A673 (cell line): ENCODE measurements at regions not wholly inside any gene's neighbourhood (a gene's known extent, or its start where the extent isn't known, plus 50 kb on each side); places are given as distances from the start of the nearest gene placed in this dataset.

Experiments
- BruUV-seq: library from RNA; stranded (reverse); fragments of 400-500 nt; replicated peaks from 2 replicates; lab custom pipeline; 2021; lab: Mats Ljungman, UMichigan
- CTCF ChIA-PET: fragments of 300-600 bp; sonication (Branson Sonifier 250); formaldehyde crosslinking; loops from one replicate; lab custom pipeline; 2022; ENCODE audit warnings: antibody characterized with exemption; lab: Charles Lee
- POLR2A ChIA-PET: fragments of 300-600 bp; sonication (Branson Sonifier 250); formaldehyde crosslinking; loops from one replicate; lab custom pipeline; 2022; ENCODE audit warnings: antibody characterized with exemption; ENCODE audit not compliant: low non-redundant PET; lab: Charles Lee
- DNase-seq: peaks from one replicate; pipeline ENCODE4 v3.0.0-alpha.2; 2015; ENCODE audit warnings: low spot score
- H3K27ac ChIP-seq: fragments of 200-600 bp; sonication (generic); 2 replicates; pipeline ENCODE4 v1.5.1; 2016; ENCODE audit warnings: mixed run types, low read depth, mild to moderate bottlenecking, mixed read lengths, antibody characterized with exemption, low read length; ENCODE audit not compliant: poor library complexity, severe bottlenecking
- H3K27me3 ChIP-seq: fragments of 200-600 bp; sonication (generic); replicated peaks from 2 replicates; pipeline ENCODE4 v1.6.1; 2017; ENCODE audit warnings: mixed run types, low read depth, mild to moderate bottlenecking, mixed read lengths, antibody characterized with exemption, low read length; ENCODE audit not compliant: insufficient read depth, poor library complexity
- H3K36me3 ChIP-seq: fragments of 200-600 bp; sonication (generic); 2 replicates; pipeline ENCODE4 v1.6.1; 2016; ENCODE audit warnings: mixed run types, mild to moderate bottlenecking, mixed read lengths, antibody characterized with exemption, low read length; ENCODE audit not compliant: insufficient read depth, poor library complexity, severe bottlenecking
- H3K4me1 ChIP-seq: fragments of 200-600 bp; sonication (generic); 2 replicates; pipeline ENCODE4 v1.6.1; 2017; ENCODE audit warnings: mixed run types, mild to moderate bottlenecking, mixed read lengths, antibody characterized with exemption, low read length; ENCODE audit not compliant: insufficient read depth, poor library complexity, severe bottlenecking
- H3K4me3 ChIP-seq: fragments of 200-600 bp; sonication (generic); 2 replicates; pipeline ENCODE4 v1.5.1; 2016; ENCODE audit warnings: low read depth, mixed run types, mild to moderate bottlenecking, mixed read lengths, low read length; ENCODE audit not compliant: poor library complexity, severe bottlenecking
- H3K9me3 ChIP-seq: fragments of 200-600 bp; sonication (generic); 2 replicates; pipeline ENCODE4 v1.6.1; 2016; ENCODE audit warnings: mixed run types, low read depth, mild to moderate bottlenecking, mixed read lengths, antibody characterized with exemption, low read length; ENCODE audit not compliant: poor library complexity, severe bottlenecking
- CTCF ChIP-seq: fragments of 300-800, 200-600 bp; sonication (generic); conservative IDR thresholded peaks from 2 replicates; pipeline ENCODE4 v1.5.1; 2017; ENCODE audit warnings: low read depth, mild to moderate bottlenecking, antibody characterized with exemption, low read length, moderate library complexity, mixed read lengths
- EZH2 ChIP-seq: fragments of 200-600 bp; sonication (generic); IDR thresholded peaks from 2 replicates; pipeline ENCODE4 v1.6.1; 2017; ENCODE audit warnings: borderline replicate concordance, low read depth, mild to moderate bottlenecking, mixed read lengths, antibody characterized with exemption, low read length; ENCODE audit not compliant: poor library complexity, severe bottlenecking
- intact Hi-C: fragments of 100-400 bp; cut with micrococcal nuclease; formaldehyde crosslinking; loops from one replicate; pipeline ENCODE4 v1.10.0; 2022; ENCODE audit not compliant: unreplicated experiment

DNA sequence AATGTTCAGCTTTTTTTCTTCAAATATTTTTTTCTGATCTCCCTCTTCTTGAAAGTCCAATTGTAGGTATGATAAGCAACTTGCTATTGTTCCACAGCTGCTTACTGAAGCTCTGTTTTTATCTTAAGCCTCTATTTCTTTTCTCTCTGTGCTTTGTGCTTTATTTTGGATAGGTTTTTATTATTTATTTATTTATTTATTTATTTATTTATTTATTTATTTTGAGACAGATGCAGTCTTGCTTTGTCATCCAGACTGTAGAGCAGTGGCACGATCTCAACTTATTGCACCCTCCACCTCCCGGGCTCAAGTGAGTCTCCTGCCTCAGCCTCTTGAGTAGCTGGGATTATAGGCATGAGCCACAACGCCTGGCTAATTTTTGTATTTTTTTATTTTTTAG is 199.4 kb downstream of the KLF12 start:
- POLR2A ChIA-PET, result no interaction called here
- H3K4me3 ChIP-seq, result no peak overlapping the region
- H3K27me3 ChIP-seq, result no peaks in the 10 kb centered on the region
- no peaks in the 10 kb centered on the region for H3K36me3 ChIP-seq
- BruUV-seq, result no TSS peak
- TF ChIP-seq CTCF (no peak), EZH2 (no peak)
- peaks cover 31% of the 10 kb centered on the region for H3K4me1 ChIP-seq
- DNase-seq, result no peak
- no peaks in the 10 kb centered on the region for H3K9me3 ChIP-seq
- no peak overlapping the region for H3K27ac ChIP-seq
- CTCF ChIA-PET, result no interaction called here
- intact Hi-C loops, result loop anchor here (10.0 kb wide), 1 partner anchor 170 kb away; no protein-coding TSS in a partner anchor

- no peaks in the 10 kb centered on the region for H3K36me3 ChIP-seq
- intact Hi-C loops, result loop anchor here (10.0 kb wide), 1 partner anchor 169 kb away; no protein-coding TSS in a partner anchor
- no peak overlapping the region for H3K27ac ChIP-seq
- ChIA-PET POLR2A (no interaction called here), CTCF (no interaction called here)
- no peak overlapping the region for H3K4me3 ChIP-seq
- TF ChIP-seq CTCF (no peak), EZH2 (no peak)
- BruUV-seq, result no TSS peak
- H3K4me1 ChIP-seq, result peaks cover 31% of the 10 kb centered on the region
- DNase-seq, result peak; percentile 56
- H3K27me3 ChIP-seq, result no peaks in the 10 kb centered on the region
- H3K9me3 ChIP-seq, result no peaks in the 10 kb centered on the region
Measured at GRCh38 chr13:73934215-73934641, 200.0 kb downstream of the KLF12 start.

DNA sequence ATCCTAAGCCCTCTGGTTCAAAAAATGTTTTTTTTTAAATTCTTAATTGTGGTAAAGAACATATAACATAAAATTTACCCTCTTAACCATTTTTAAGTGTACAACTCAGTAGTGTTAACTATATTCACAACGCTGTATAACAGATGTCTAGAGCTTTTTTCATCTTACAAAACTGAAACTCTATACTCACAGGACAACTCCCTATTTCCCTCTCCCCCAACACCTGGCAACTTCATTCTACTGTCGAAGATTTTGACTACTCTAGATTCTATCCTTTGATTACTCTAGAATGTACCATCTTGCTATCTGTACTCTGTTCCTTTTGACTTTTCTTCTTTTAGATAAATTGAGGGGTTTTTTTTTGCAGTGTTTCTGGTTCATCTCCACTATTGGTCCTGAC is 200.4 kb downstream of the KLF12 start:
- intact Hi-C loops, result loop anchor here (10.0 kb wide), 1 partner anchor 169 kb away; no protein-coding TSS in a partner anchor
- H3K4me3 ChIP-seq, result no peak overlapping the region
- H3K27me3 ChIP-seq, result no peaks in the 10 kb centered on the region
- CTCF ChIA-PET, result no interaction called here
- BruUV-seq, result no TSS peak
- H3K27ac ChIP-seq, result no peak overlapping the region
- POLR2A ChIA-PET, result no interaction called here
- H3K9me3 ChIP-seq, result no peaks in the 10 kb centered on the region
- H3K36me3 ChIP-seq, result no peaks in the 10 kb centered on the region
- no peak for DNase-seq
- peaks cover 29% of the 10 kb centered on the region for H3K4me1 ChIP-seq
- TF ChIP-seq EZH2 (no peak), CTCF (no peak)
